Mesendoderm (in vitro differentiated cells): ENCODE measurements at regions not wholly inside any gene's neighbourhood (a gene's known extent, or its start where the extent isn't known, plus 50 kb on each side); places are given as distances from the start of the nearest gene placed in this dataset.

Source experiments
- DNase-seq: peaks from one replicate; pipeline ENCODE4 v3.0.0; 2013
- H2AK5ac ChIP-seq: 2 replicates; pipeline ENCODE4 v1.6.1; 2013; ENCODE audit warnings: low read length, inconsistent platforms
- H2BK120ac ChIP-seq: 2 replicates; pipeline ENCODE4 v1.6.1; 2013; ENCODE audit warnings: low read depth, mild to moderate bottlenecking, low read length, moderate library complexity, mixed read lengths
- H2BK15ac ChIP-seq: replicated peaks from 2 replicates; pipeline ENCODE4 v1.6.1; 2013; ENCODE audit warnings: low read depth, mild to moderate bottlenecking, moderate library complexity
- H2BK5ac ChIP-seq: 2 replicates; pipeline ENCODE4 v1.6.1; 2013; ENCODE audit warnings: low read length, inconsistent platforms
- H3K18ac ChIP-seq: 2 replicates; pipeline ENCODE4 v1.6.1; 2013; ENCODE audit warnings: mild to moderate bottlenecking, low read length, mixed read lengths
- H3K23ac ChIP-seq: one replicate; pipeline ENCODE4 v1.6.1; 2013; ENCODE audit warnings: low read length
- H3K27ac ChIP-seq: 2 replicates; pipeline ENCODE4 v1.5.1; 2013; ENCODE audit warnings: low read depth, mild to moderate bottlenecking, inconsistent platforms, low read length, moderate library complexity
- H3K27me3 ChIP-seq: 2 replicates; pipeline ENCODE4 v1.6.1; 2013; ENCODE audit warnings: low read length, control low read depth, mild to moderate bottlenecking, inconsistent platforms; ENCODE audit not compliant: insufficient read depth, poor library complexity
- H3K36me3 ChIP-seq: 2 replicates; pipeline ENCODE4 v1.6.1; 2013; ENCODE audit warnings: low read length, inconsistent platforms; ENCODE audit not compliant: control insufficient read depth, insufficient read depth
- H3K4ac ChIP-seq: one replicate; pipeline ENCODE4 v1.6.1; 2013; ENCODE audit warnings: low read depth, mild to moderate bottlenecking, low read length, moderate library complexity
- H3K4me1 ChIP-seq: 2 replicates; pipeline ENCODE4 v1.6.1; 2013; ENCODE audit warnings: low read depth, low read length, inconsistent platforms; ENCODE audit not compliant: control insufficient read depth
- H3K4me2 ChIP-seq: 2 replicates; pipeline ENCODE4 v1.6.1; 2013; ENCODE audit warnings: low read length
- H3K4me3 ChIP-seq: 2 replicates; pipeline ENCODE4 v1.5.1; 2013; ENCODE audit warnings: mild to moderate bottlenecking, low read length
- H3K56ac ChIP-seq: one replicate; pipeline ENCODE4 v1.6.1; 2013; ENCODE audit warnings: low read length
- H3K79me1 ChIP-seq: 2 replicates; pipeline ENCODE4 v1.6.1; 2013; ENCODE audit warnings: low read length, inconsistent platforms
- H3K79me2 ChIP-seq: 2 replicates; pipeline ENCODE4 v1.6.1; 2013; ENCODE audit warnings: mild to moderate bottlenecking, low read length; ENCODE audit not compliant: control insufficient read depth, insufficient read depth
- H3K9ac ChIP-seq: 2 replicates; pipeline ENCODE4 v1.6.1; 2013; ENCODE audit warnings: low read length, inconsistent platforms
- H4K5ac ChIP-seq: one replicate; pipeline ENCODE4 v1.6.1; 2013; ENCODE audit warnings: low read length
- H4K8ac ChIP-seq: one replicate; pipeline ENCODE4 v1.6.1; 2013; ENCODE audit warnings: low read depth, mild to moderate bottlenecking, control low read depth, low read length, moderate library complexity
- WGBS: extraction: QIAGEN DNeasy Blood & Tissue Kit; methylation state at CpG from one replicate; pipeline ENCODE4 v1.1.7; 2013; ENCODE audit warnings: low lambda C conversion rate, missing lambda C conversion rate; ENCODE audit not compliant: insufficient coverage; ENCODE audit errors: extremely low coverage; 5-methylcytosine and 5-hydroxymethylcytosine counted together

- Histone ChIP-seq H3K4ac (no peak overlapping the region), H3K9ac (no peak overlapping the region), H3K4me3 (no peak overlapping the region)
Observed at GRCh38 chr20:20782231-20782630, 69.8 kb upstream of the RALGAPA2 start.

GRCh38 chr20:20781029-20781428, 68.6 kb upstream of the RALGAPA2 start:
- no CpG with 5 or more reads among the region's 5 CpGs for WGBS
- no peak overlapping the region for H2BK120ac ChIP-seq

More at GRCh38 chr20:20782231-20782630, 69.8 kb upstream of the RALGAPA2 start:
- Histone ChIP-seq H3K4me2 (no peak overlapping the region), H2BK5ac (no peak overlapping the region), H3K18ac (no peak overlapping the region), H2AK5ac (no peak overlapping the region), H3K27me3 (no peaks in the 10 kb centered on the region), H2BK15ac (no peak overlapping the region), H4K5ac (no peak overlapping the region), H3K23ac (no peak overlapping the region), H3K4me1 (peaks cover 2% of the 10 kb centered on the region), H4K8ac (no peak overlapping the region), H3K56ac (no peak overlapping the region), H3K36me3 (no peaks in the 10 kb centered on the region), H3K79me2 (no peaks in the 10 kb centered on the region), H3K27ac (no peak overlapping the region), H3K79me1 (no peaks in the 10 kb centered on the region), H2BK120ac (no peak overlapping the region)
- no peak for DNase-seq
- no CpG with 5 or more reads among the region's 8 CpGs for WGBS

GRCh38 chr20:20780127-20780824, 67.8 kb upstream of the RALGAPA2 start:
- Histone ChIP-seq H2AK5ac (no peak overlapping the region), H3K4ac (no peak overlapping the region), H3K4me2 (no peak overlapping the region), H4K8ac (no peak overlapping the region), H3K9ac (no peak overlapping the region), H2BK15ac (no peak overlapping the region), H3K27me3 (no peaks in the 10 kb centered on the region), H3K4me3 (no peak overlapping the region), H3K56ac (no peak overlapping the region), H3K79me1 (no peaks in the 10 kb centered on the region), H3K4me1 (peaks cover 2% of the 10 kb centered on the region), H2BK120ac (no peak overlapping the region), H3K36me3 (no peaks in the 10 kb centered on the region), H3K79me2 (no peaks in the 10 kb centered on the region), H3K23ac (no peak overlapping the region), H4K5ac (no peak overlapping the region), H3K18ac (no peak overlapping the region), H3K27ac (no peak overlapping the region), H2BK5ac (no peak overlapping the region)
- no CpG with 5 or more reads among the region's 7 CpGs for WGBS
- peak; percentile 71 for DNase-seq

More at GRCh38 chr20:20781029-20781428, 68.6 kb upstream of the RALGAPA2 start:
- H3K36me3 ChIP-seq, result no peaks in the 10 kb centered on the region
- no peaks in the 10 kb centered on the region for H3K79me2 ChIP-seq
- H2BK15ac ChIP-seq, result no peak overlapping the region
- H3K9ac ChIP-seq, result no peak overlapping the region
- no peak overlapping the region for H2AK5ac ChIP-seq
- no peak overlapping the region for H3K23ac ChIP-seq
- no peak for DNase-seq
- no peak overlapping the region for H4K5ac ChIP-seq
- no peak overlapping the region for H3K56ac ChIP-seq
- no peak overlapping the region for H3K4me3 ChIP-seq
- H4K8ac ChIP-seq, result no peak overlapping the region
- H3K27ac ChIP-seq, result no peak overlapping the region
- H3K18ac ChIP-seq, result no peak overlapping the region
- no peak overlapping the region for H3K4me2 ChIP-seq
- no peak overlapping the region for H3K4ac ChIP-seq
- no peaks in the 10 kb centered on the region for H3K79me1 ChIP-seq
- H2BK5ac ChIP-seq, result no peak overlapping the region
- H3K27me3 ChIP-seq, result no peaks in the 10 kb centered on the region
- peaks cover 2% of the 10 kb centered on the region for H3K4me1 ChIP-seq

- H2BK120ac ChIP-seq, result no peak overlapping the region
- H3K4ac ChIP-seq, result no peak overlapping the region
- no peaks in the 10 kb centered on the region for H3K79me1 ChIP-seq
- H3K27ac ChIP-seq, result no peak overlapping the region
- H3K9ac ChIP-seq, result no peak overlapping the region
- H3K23ac ChIP-seq, result no peak overlapping the region
- H3K56ac ChIP-seq, result no peak overlapping the region
- no peak overlapping the region for H2BK15ac ChIP-seq
- H3K4me1 ChIP-seq, result peaks cover 2% of the 10 kb centered on the region
- no peaks in the 10 kb centered on the region for H3K36me3 ChIP-seq
- H4K8ac ChIP-seq, result no peak overlapping the region
- no peak overlapping the region for H2BK5ac ChIP-seq
- no peak overlapping the region for H3K18ac ChIP-seq
- no peak overlapping the region for H3K4me3 ChIP-seq
- no peak overlapping the region for H4K5ac ChIP-seq
- H3K4me2 ChIP-seq, result no peak overlapping the region
- WGBS, result no CpG with 5 or more reads among the region's 2 CpGs
- no peak overlapping the region for H2AK5ac ChIP-seq
- DNase-seq, result no peak
- no peaks in the 10 kb centered on the region for H3K27me3 ChIP-seq
- H3K79me2 ChIP-seq, result no peaks in the 10 kb centered on the region
Observed at GRCh38 chr20:20778676-20779075, 66.2 kb upstream of the RALGAPA2 start.

GRCh38 chr20:20772497-20773085, 60.1 kb upstream of the RALGAPA2 start:
- H3K4me3 ChIP-seq, result no peak overlapping the region
- no CpG with 5 or more reads among the region's 3 CpGs for WGBS

More at GRCh38 chr20:20772497-20773085, 60.1 kb upstream of the RALGAPA2 start:
- H2BK120ac ChIP-seq, result no peak overlapping the region
- no peak overlapping the region for H3K18ac ChIP-seq
- no peaks in the 10 kb centered on the region for H3K36me3 ChIP-seq
- DNase-seq, result no peak
- H2BK15ac ChIP-seq, result no peak overlapping the region
- no peak overlapping the region for H3K4ac ChIP-seq
- H3K4me2 ChIP-seq, result no peak overlapping the region
- H3K27me3 ChIP-seq, result no peaks in the 10 kb centered on the region
- H2BK5ac ChIP-seq, result no peak overlapping the region
- H3K4me1 ChIP-seq, result no peaks in the 10 kb centered on the region
- H3K27ac ChIP-seq, result no peak overlapping the region
- no peak overlapping the region for H3K9ac ChIP-seq
- no peak overlapping the region for H4K8ac ChIP-seq
- H3K79me2 ChIP-seq, result no peaks in the 10 kb centered on the region
- H3K56ac ChIP-seq, result no peak overlapping the region
- H4K5ac ChIP-seq, result no peak overlapping the region
- H3K23ac ChIP-seq, result no peak overlapping the region
- no peak overlapping the region for H2AK5ac ChIP-seq
- H3K79me1 ChIP-seq, result no peaks in the 10 kb centered on the region
